Activated CD4-positive, alpha-beta memory T cell treated with anti-CD3 and anti-CD28 coated beads, Interleukin-2, amount 10 ng/mL, durations not matched to agents 7 days and 5 days (primary cell): ENCODE measurements at regions not wholly inside any gene's neighbourhood (a gene's known extent, or its start where the extent isn't known, plus 50 kb on each side); places are given as distances from the start of the nearest gene placed in this dataset.

Experiments
- CTCF ChIA-PET: fragments of 350-600 bp; sonication (Branson Sonifier 250); formaldehyde crosslinking; loops from one replicate; lab custom pipeline; 2021; ENCODE audit warnings: antibody characterized with exemption, inconsistent platforms; lab: Charles Lee
- POLR2A ChIA-PET: fragments of 350-600 bp; sonication (Branson Sonifier 250); formaldehyde crosslinking; loops from one replicate; lab custom pipeline; 2021; ENCODE audit warnings: antibody characterized with exemption; lab: Charles Lee
- DNase-seq: peaks from one replicate; pipeline ENCODE4 v3.0.0-alpha.2; 2020
- H3K27ac Mint-ChIP-seq: one replicate; pipeline ENCODE4 v1.8.0; 2021; ENCODE audit warnings: mild to moderate bottlenecking, mixed read lengths
- H3K27me3 Mint-ChIP-seq: one replicate; pipeline ENCODE4 v1.8.0; 2021; ENCODE audit warnings: mixed read lengths
- H3K36me3 Mint-ChIP-seq: one replicate; pipeline ENCODE4 v1.8.0; 2021; ENCODE audit warnings: low read depth, mixed read lengths
- H3K4me1 Mint-ChIP-seq: one replicate; pipeline ENCODE4 v1.8.0; 2021; ENCODE audit warnings: mixed read lengths
- H3K4me3 Mint-ChIP-seq: one replicate; pipeline ENCODE4 v1.8.0; 2021; ENCODE audit warnings: mild to moderate bottlenecking, mixed read lengths
- H3K9me3 Mint-ChIP-seq: one replicate; pipeline ENCODE4 v1.8.0; 2021; ENCODE audit warnings: mixed read lengths

GRCh38 chr1:91575909-91576519 lies 75.4 kb downstream of the CDC7 start:
- Mint-ChIP-seq H3K4me3 (no peak overlapping the region), H3K4me1 (peaks cover 26% of the 10 kb centered on the region), H3K9me3 (peaks cover 3% of the 10 kb centered on the region), H3K27ac (no peak overlapping the region), H3K36me3 (peaks cover 3% of the 10 kb centered on the region), H3K27me3 (peaks cover 5% of the 10 kb centered on the region)
- ChIA-PET POLR2A (interaction anchor here (0.7 to 1.5 kb wide), 7 partner anchors 10 to 228 kb away, joined by 3 to 6 read pairs (median 3); no protein-coding TSS in a partner anchor), CTCF (interaction anchor here (1.4 kb wide), 1 partner anchor 42 kb away, joined by 3 read pairs; no protein-coding TSS in a partner anchor)
- DNase-seq, result no peak

- peaks cover under 1% of the 10 kb centered on the region for H3K9me3 Mint-ChIP-seq
- no peak overlapping the region for H3K27ac Mint-ChIP-seq
- CTCF ChIA-PET, result interaction anchor here (1.3 to 1.5 kb wide), 2 partner anchors 7 to 48 kb away, joined by 3 to 5 read pairs; no protein-coding TSS in a partner anchor
- DNase-seq, result no peak
- peaks cover 3% of the 10 kb centered on the region for H3K36me3 Mint-ChIP-seq
- peaks cover 25% of the 10 kb centered on the region for H3K4me1 Mint-ChIP-seq
- no peak overlapping the region for H3K4me3 Mint-ChIP-seq
- POLR2A ChIA-PET, result interaction anchor here (1.1 kb wide), 1 partner anchor 11 kb away, joined by 5 read pairs; no protein-coding TSS in a partner anchor
- H3K27me3 Mint-ChIP-seq, result peaks cover 3% of the 10 kb centered on the region
Measured at GRCh38 chr1:91578320-91579109, 77.9 kb downstream of the CDC7 start.

- no peak for DNase-seq
- H3K27me3 Mint-ChIP-seq, result peaks cover 2% of the 10 kb centered on the region
- peaks cover 30% of the 10 kb centered on the region for H3K4me1 Mint-ChIP-seq
- H3K27ac Mint-ChIP-seq, result no peak overlapping the region
- no peak overlapping the region for H3K4me3 Mint-ChIP-seq
- peaks cover 3% of the 10 kb centered on the region for H3K36me3 Mint-ChIP-seq
- POLR2A ChIA-PET, result no interaction called here
- H3K9me3 Mint-ChIP-seq, result no peaks in the 10 kb centered on the region
- CTCF ChIA-PET, result interaction anchor here (1.3 kb wide), 1 partner anchor 50 kb away, joined by 5 read pairs; no protein-coding TSS in a partner anchor
Measured at GRCh38 chr1:91579658-91580228, 79.1 kb downstream of the CDC7 start.

DNA sequence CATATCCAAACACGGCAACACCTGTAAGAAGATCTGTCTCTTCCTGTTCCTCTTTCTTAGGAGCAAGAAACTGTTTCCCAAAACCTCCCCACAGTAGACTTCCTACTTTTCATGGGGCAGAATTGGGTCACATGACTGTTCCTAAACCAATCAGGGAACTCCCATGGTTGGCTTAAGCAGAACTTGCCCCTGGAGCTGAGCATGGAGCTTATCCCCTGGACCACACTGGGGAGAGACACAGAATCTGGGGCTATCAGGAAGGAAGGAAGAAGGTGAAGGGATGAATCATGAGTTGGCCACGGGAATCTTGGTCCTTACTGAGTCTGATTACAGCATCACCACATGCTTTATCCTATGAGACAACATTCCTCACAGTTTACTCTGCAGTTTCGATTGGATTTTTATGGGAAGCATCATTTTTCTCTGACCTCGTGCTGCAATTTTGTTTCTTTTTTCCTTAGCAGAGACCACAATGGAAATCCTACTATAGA lies 81.8 kb downstream of the CDC7 start:
- peaks cover 2% of the 10 kb centered on the region for H3K27me3 Mint-ChIP-seq
- POLR2A ChIA-PET, result interaction anchor here (0.6 kb wide), 1 partner anchor 162 kb away, joined by 3 read pairs; no protein-coding TSS in a partner anchor
- no peak overlapping the region for H3K4me3 Mint-ChIP-seq
- peaks cover 20% of the 10 kb centered on the region for H3K4me1 Mint-ChIP-seq
- peaks cover 3% of the 10 kb centered on the region for H3K36me3 Mint-ChIP-seq
- no peaks in the 10 kb centered on the region for H3K9me3 Mint-ChIP-seq
- H3K27ac Mint-ChIP-seq, result no peak overlapping the region
- no peak for DNase-seq
- CTCF ChIA-PET, result no interaction called here

GRCh38 chr1:91583326-91583755 lies 82.7 kb downstream of the CDC7 start:
- H3K4me3 Mint-ChIP-seq, result no peak overlapping the region
- H3K36me3 Mint-ChIP-seq, result peaks cover 6% of the 10 kb centered on the region
- ChIA-PET CTCF (no interaction called here), POLR2A (no interaction called here)
- no peak overlapping the region for H3K27ac Mint-ChIP-seq
- peaks cover 20% of the 10 kb centered on the region for H3K4me1 Mint-ChIP-seq
- H3K9me3 Mint-ChIP-seq, result no peaks in the 10 kb centered on the region
- DNase-seq, result no peak
- peaks cover 2% of the 10 kb centered on the region for H3K27me3 Mint-ChIP-seq

DNA sequence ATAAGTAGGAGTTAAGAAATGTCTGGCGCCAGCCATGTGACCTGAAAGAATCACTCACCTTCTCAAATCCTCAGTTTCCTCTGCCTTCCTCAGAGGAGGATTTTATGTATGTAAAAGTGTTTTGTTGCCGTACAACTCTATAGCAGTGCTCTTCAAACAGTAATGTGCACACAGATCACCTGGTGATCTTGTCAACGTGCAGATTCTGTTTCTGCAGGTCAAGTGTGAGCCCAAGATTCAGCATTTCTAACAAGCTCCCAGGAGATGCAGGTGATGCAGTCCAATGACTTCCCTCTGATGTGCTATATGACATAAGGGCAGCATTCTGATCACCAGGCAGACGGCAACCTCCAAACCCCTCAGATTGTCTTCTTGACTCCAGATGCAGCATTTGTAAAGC lies 83.7 kb downstream of the CDC7 start:
- ChIA-PET POLR2A (no interaction called here), CTCF (no interaction called here)
- Mint-ChIP-seq H3K36me3 (peaks cover 6% of the 10 kb centered on the region), H3K27ac (no peak overlapping the region), H3K9me3 (no peaks in the 10 kb centered on the region), H3K4me3 (no peak overlapping the region), H3K27me3 (peaks cover 2% of the 10 kb centered on the region), H3K4me1 (peaks cover 20% of the 10 kb centered on the region)
- DNase-seq, result no peak

DNA sequence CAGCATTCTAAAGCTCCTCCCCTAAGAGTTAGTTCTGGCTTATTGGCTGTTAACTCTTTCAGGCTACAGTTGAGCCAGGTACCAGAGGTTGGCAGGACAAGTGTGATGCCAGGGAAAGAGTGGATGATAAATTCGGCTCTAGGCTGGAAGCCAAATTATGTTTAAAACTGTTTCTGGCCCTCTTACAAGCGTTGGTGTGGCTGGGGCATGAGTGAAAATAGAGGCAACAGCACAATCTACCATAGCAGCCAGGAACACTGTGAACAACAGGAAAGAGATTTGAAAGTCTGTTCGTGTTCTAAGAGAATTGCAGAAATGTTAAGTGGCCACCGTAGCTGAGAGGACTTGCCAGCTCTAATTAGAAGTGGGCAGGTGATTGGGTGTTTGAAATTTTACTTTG lies 84.2 kb downstream of the CDC7 start:
- H3K36me3 Mint-ChIP-seq, result peaks cover 3% of the 10 kb centered on the region
- H3K4me1 Mint-ChIP-seq, result peaks cover 20% of the 10 kb centered on the region
- DNase-seq, result no peak
- H3K27me3 Mint-ChIP-seq, result peaks cover 2% of the 10 kb centered on the region
- POLR2A ChIA-PET, result no interaction called here
- CTCF ChIA-PET, result no interaction called here
- H3K9me3 Mint-ChIP-seq, result no peaks in the 10 kb centered on the region
- no peak overlapping the region for H3K27ac Mint-ChIP-seq
- H3K4me3 Mint-ChIP-seq, result no peak overlapping the region

- POLR2A ChIA-PET, result no interaction called here
Measured at GRCh38 chr1:91585502-91585901, 84.9 kb downstream of the CDC7 start.

GRCh38 chr1:91585982-91586381 lies 85.3 kb downstream of the CDC7 start:
- no peak for DNase-seq
- H3K4me3 Mint-ChIP-seq, result no peak overlapping the region
- ChIA-PET CTCF (interaction anchor here (1.2 kb wide), 1 partner anchor 8 kb away, joined by 3 read pairs; no protein-coding TSS in a partner anchor), POLR2A (no interaction called here)
- H3K9me3 Mint-ChIP-seq, result no peaks in the 10 kb centered on the region
- no peaks in the 10 kb centered on the region for H3K27me3 Mint-ChIP-seq
- H3K4me1 Mint-ChIP-seq, result peaks cover 23% of the 10 kb centered on the region
- H3K27ac Mint-ChIP-seq, result no peak overlapping the region
- H3K36me3 Mint-ChIP-seq, result peaks cover 3% of the 10 kb centered on the region

More at GRCh38 chr1:91585502-91585901, 84.9 kb downstream of the CDC7 start:
- Mint-ChIP-seq H3K27ac (no peak overlapping the region), H3K4me3 (no peak overlapping the region), H3K9me3 (no peaks in the 10 kb centered on the region), H3K4me1 (peaks cover 20% of the 10 kb centered on the region), H3K27me3 (no peaks in the 10 kb centered on the region), H3K36me3 (peaks cover 3% of the 10 kb centered on the region)
- DNase-seq, result no peak
- CTCF ChIA-PET, result interaction anchor here (1.2 kb wide), 1 partner anchor 8 kb away, joined by 3 read pairs; no protein-coding TSS in a partner anchor

GRCh38 chr1:91589437-91589836 lies 88.8 kb downstream of the CDC7 start:
- Mint-ChIP-seq H3K4me1 (peaks cover 39% of the 10 kb centered on the region), H3K4me3 (no peak overlapping the region), H3K9me3 (no peaks in the 10 kb centered on the region), H3K27me3 (no peaks in the 10 kb centered on the region), H3K27ac (no peak overlapping the region), H3K36me3 (peaks cover 3% of the 10 kb centered on the region)
- ChIA-PET CTCF (interaction anchor here (0.8 to 1.1 kb wide), 2 partner anchors 30 to 295 kb away, joined by 3 read pairs; no protein-coding TSS in a partner anchor), POLR2A (interaction anchor here (1.1 kb wide), 1 partner anchor 11 kb away, joined by 5 read pairs; no protein-coding TSS in a partner anchor)
- DNase-seq, result no peak

- no peaks in the 10 kb centered on the region for H3K9me3 Mint-ChIP-seq
- H3K4me1 Mint-ChIP-seq, result peaks cover 39% of the 10 kb centered on the region
- ChIA-PET POLR2A (interaction anchor here (1.0 kb wide), 1 partner anchor 35 kb away, joined by 3 read pairs; no protein-coding TSS in a partner anchor), CTCF (no interaction called here)
- H3K36me3 Mint-ChIP-seq, result peaks cover 3% of the 10 kb centered on the region
- H3K27me3 Mint-ChIP-seq, result no peaks in the 10 kb centered on the region
- no peak for DNase-seq
- H3K4me3 Mint-ChIP-seq, result peak overlapping the region; percentile 60
- H3K27ac Mint-ChIP-seq, result peak overlapping the region; percentile 80
Measured at GRCh38 chr1:91591175-91591974, 90.7 kb downstream of the CDC7 start.
